Fibroblast of lung (primary cell): ENCODE measurements at regions not wholly inside any gene's neighbourhood (a gene's known extent, or its start where the extent isn't known, plus 50 kb on each side); places are given as distances from the start of the nearest gene placed in this dataset.

Source experiments
- EZH2 ChIP-seq: IDR thresholded peaks from 2 replicates; pipeline ENCODE4 v1.5.1; 2012; ENCODE audit warnings: low read length, control low read depth, mild to moderate bottlenecking; ENCODE audit errors: missing control alignments
- TF ChIP-seq, protein P1 (sequence below), 2 donors: IDR thresholded peaks in 1 of 2; conservative IDR thresholded peaks in 1 of 2; 1 replicate in 1 of 2; 2 replicates in 1 of 2; pipeline ENCODE4 v1.5.1; 2011 to 2012; ENCODE audit warnings: low read length in 2 of 2, control low read depth in 1 of 2, inconsistent platforms in 1 of 2, low read depth in 1 of 2, mild to moderate bottlenecking in 1 of 2

DNA sequence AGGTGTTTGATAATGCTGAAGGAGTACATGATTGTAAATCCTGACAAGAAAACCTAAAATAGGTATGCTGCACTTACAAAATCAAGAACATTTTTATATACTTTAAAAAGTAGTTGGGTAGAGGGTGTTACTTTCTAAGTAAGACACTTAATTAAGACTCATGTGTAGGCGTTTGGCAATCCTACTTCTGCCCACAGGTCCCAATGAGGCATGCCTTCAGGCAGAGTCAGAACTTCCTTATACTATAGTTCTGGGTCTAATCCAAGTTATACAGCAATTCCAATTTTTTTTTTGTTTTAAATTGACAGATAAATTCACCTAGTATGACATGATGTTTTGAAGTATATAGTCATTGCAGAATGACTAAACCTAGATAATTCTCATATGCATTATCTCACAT, 1188.5 kb upstream of the PHF14 start:
- TF ChIP-seq, protein P1, sequence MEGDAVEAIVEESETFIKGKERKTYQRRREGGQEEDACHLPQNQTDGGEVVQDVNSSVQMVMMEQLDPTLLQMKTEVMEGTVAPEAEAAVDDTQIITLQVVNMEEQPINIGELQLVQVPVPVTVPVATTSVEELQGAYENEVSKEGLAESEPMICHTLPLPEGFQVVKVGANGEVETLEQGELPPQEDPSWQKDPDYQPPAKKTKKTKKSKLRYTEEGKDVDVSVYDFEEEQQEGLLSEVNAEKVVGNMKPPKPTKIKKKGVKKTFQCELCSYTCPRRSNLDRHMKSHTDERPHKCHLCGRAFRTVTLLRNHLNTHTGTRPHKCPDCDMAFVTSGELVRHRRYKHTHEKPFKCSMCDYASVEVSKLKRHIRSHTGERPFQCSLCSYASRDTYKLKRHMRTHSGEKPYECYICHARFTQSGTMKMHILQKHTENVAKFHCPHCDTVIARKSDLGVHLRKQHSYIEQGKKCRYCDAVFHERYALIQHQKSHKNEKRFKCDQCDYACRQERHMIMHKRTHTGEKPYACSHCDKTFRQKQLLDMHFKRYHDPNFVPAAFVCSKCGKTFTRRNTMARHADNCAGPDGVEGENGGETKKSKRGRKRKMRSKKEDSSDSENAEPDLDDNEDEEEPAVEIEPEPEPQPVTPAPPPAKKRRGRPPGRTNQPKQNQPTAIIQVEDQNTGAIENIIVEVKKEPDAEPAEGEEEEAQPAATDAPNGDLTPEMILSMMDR (conservative IDR thresholded peaks at IDR 0.05 in 1 of 2, IDR thresholded peaks at IDR 0.05 in 1 of 2; ENCODE audit: low read depth in 1 of 2, low read length in 2 of 2) = no peak
- TF ChIP-seq EZH2 = no peak
